Activated effector memory CD4-positive, alpha-beta T cell treated with anti-CD3 and anti-CD28 coated beads, Interleukin-2, amount 50 U/mL, for 16 hours (primary cell): ENCODE measurements at regions not wholly inside any gene's neighbourhood (a gene's known extent, or its start where the extent isn't known, plus 50 kb on each side); places are given as distances from the start of the nearest gene placed in this dataset.
"Not testable (repeated sequence)": the region's sequence is repeated elsewhere in the genome, so short reads cannot be mapped to it uniquely, and the experiment has no call there.

Experiments used
- DNase-seq: peaks from one replicate; pipeline ENCODE4 v3.0.0-alpha.2; 2020

- DNase-seq, result not testable (repeated sequence)
Measured at GRCh38 chr13:23053711-23054110, 127.1 kb upstream of the SGCG start.

- DNase-seq, result no peak
Measured at GRCh38 chr13:23059173-23059572, 121.6 kb upstream of the SGCG start.

GRCh38 chr13:23060959-23061358 is 119.8 kb upstream of the SGCG start:
- DNase-seq, result no peak

- DNase-seq, result no peak
Measured at GRCh38 chr13:23067129-23067528, 113.7 kb upstream of the SGCG start.

GRCh38 chr13:23069566-23069965 is 111.2 kb upstream of the SGCG start:
- DNase-seq, result no peak

GRCh38 chr13:23074075-23074828 is 106.5 kb upstream of the SGCG start:
- no peak for DNase-seq

- no peak for DNase-seq
Measured at GRCh38 chr13:23081220-23081619, 99.6 kb upstream of the SGCG start.

GRCh38 chr13:23081901-23082300 is 98.9 kb upstream of the SGCG start:
- DNase-seq, result no peak

GRCh38 chr13:23086968-23087623 is 93.7 kb upstream of the SGCG start:
- no peak for DNase-seq

GRCh38 chr13:23087880-23088279 is 92.9 kb upstream of the SGCG start:
- no peak for DNase-seq

- no peak for DNase-seq
Measured at GRCh38 chr13:23098161-23098907, 82.4 kb upstream of the SGCG start.

- DNase-seq, result no peak
Measured at GRCh38 chr13:23105051-23105450, 75.7 kb upstream of the SGCG start.

GRCh38 chr13:23107665-23108064 is 73.1 kb upstream of the SGCG start:
- no peak for DNase-seq

GRCh38 chr13:23119131-23119530 is 61.6 kb upstream of the SGCG start:
- DNase-seq, result no peak

GRCh38 chr13:23127540-23127939 is 53.2 kb upstream of the SGCG start:
- DNase-seq, result not testable (repeated sequence)

- DNase-seq, result no peak
Measured at GRCh38 chr13:23129331-23129730, 51.4 kb upstream of the SGCG start.
